ENCODE measurements at regions not wholly inside any gene's neighbourhood (a gene's known extent, or its start where the extent isn't known, plus 50 kb on each side); places are given as distances from the start of the nearest gene placed in this dataset.

- no peak overlapping the region for H3K4me2 ChIP-seq
Measured at GRCh38 chr3:17841190-17841828, 98.9 kb upstream of the TBC1D5 start.

More at GRCh38 chr3:17841190-17841828, 98.9 kb upstream of the TBC1D5 start:
- no peak overlapping the region for H3K27ac ChIP-seq (ENCODE audit: low read depth in 2 of 2, low read length in 1 of 2)
- CTCF ChIA-PET, result interaction anchor here (0.6 to 3.2 kb wide), 66 partner anchors 9 to 1245 kb away, joined by 3 to 52 read pairs (median 4); partner anchors contain the start of gene TBC1D5
- H4K20me1 ChIP-seq (ENCODE audit: insufficient read depth), result no peaks in the 10 kb centered on the region
- no peaks in the 10 kb centered on the region for H3K36me3 ChIP-seq (replicated peaks in 1 of 2; ENCODE audit: control insufficient read depth in 1 of 2, insufficient read depth in 2 of 2, low read length in 1 of 2)
- no peak overlapping the region for H3K9ac ChIP-seq
- H3K27me3 ChIP-seq (ENCODE audit: insufficient read depth), result no peaks in the 10 kb centered on the region
- H3K9me3 ChIP-seq, result no peaks in the 10 kb centered on the region
- H3K4me1 ChIP-seq (ENCODE audit: control insufficient read depth in 1 of 2, insufficient read depth in 2 of 2, low read depth in 1 of 2, low read length in 1 of 2), result no peaks in the 10 kb centered on the region; a peak in 1 of 4 replicates
- WGBS (ENCODE audit: low lambda C conversion rate), result 36% methylated on average over 9 of the region's 9 CpGs
- no peak overlapping the region for H2AFZ ChIP-seq (ENCODE audit: low read depth)
- H3F3A ChIP-seq (replicated peaks; ENCODE audit: insufficient read depth), result no peaks in the 10 kb centered on the region
- H3K9me2 ChIP-seq, result no peaks in the 10 kb centered on the region
- TF ChIP-seq NRF1 (IDR thresholded peaks at IDR 0.05; ENCODE audit: low read depth, low read length) (no peak), JUND (IDR thresholded peaks at IDR 0.05) (no peak), SMC3 (IDR thresholded peaks at IDR 0.05; ENCODE audit: low read depth, low read length) (peak; percentile 96), MAX (IDR thresholded peaks at IDR 0.05; ENCODE audit: low read depth) (no peak), FOXM1 (IDR thresholded peaks at IDR 0.05; ENCODE audit: low read depth) (no peak), CTCF (IDR thresholded peaks at IDR 0.05) (peak; percentile 94), TEAD4 (IDR thresholded peaks at IDR 0.05; ENCODE audit: borderline replicate concordance, insufficient read depth) (no peak), GABPA (IDR thresholded peaks at IDR 0.05; ENCODE audit: low read depth) (no peak), RFX5 (IDR thresholded peaks at IDR 0.05; ENCODE audit: low read length) (no peak), MXI1 (IDR thresholded peaks at IDR 0.05; ENCODE audit: low read depth, low read length) (no peak), REST (IDR thresholded peaks at IDR 0.05; ENCODE audit: low read depth, low read length) (no peak), SIN3A (IDR thresholded peaks at IDR 0.05; ENCODE audit: borderline replicate concordance, low read depth, low read length) (no peak), RAD21 (IDR thresholded peaks at IDR 0.05; ENCODE audit: low read length) (peak; percentile 99), USF1 (IDR thresholded peaks at IDR 0.05; ENCODE audit: borderline replicate concordance, low read depth) (no peak), PBX3 (IDR thresholded peaks at IDR 0.05) (no peak), POLR2AphosphoS5 (IDR thresholded peaks at IDR 0.05; ENCODE audit: low read depth, low read length) (no peak)
- POLR2A ChIA-PET, result interaction anchor here (0.9 kb wide), 1 partner anchor 99 kb away, joined by 3 read pairs; the partner anchor contains the start of gene TBC1D5
- no peak overlapping the region; a peak in 1 of 4 replicates for H3K4me3 ChIP-seq (ENCODE audit: low read depth in 2 of 2, low read length in 1 of 2)
- DNase-seq, result peak; percentile 75
- H3K79me2 ChIP-seq (ENCODE audit: insufficient read depth), result no peaks in the 10 kb centered on the region

Data from SK-N-SH (cell line).